Mesodermal cell (in vitro differentiated cells): ENCODE measurements at regions not wholly inside any gene's neighbourhood (a gene's known extent, or its start where the extent isn't known, plus 50 kb on each side); places are given as distances from the start of the nearest gene placed in this dataset.

ENCODE experiments used
- H3K27ac ChIP-seq: 2 replicates; pipeline ENCODE4 v1.7.0; 2013; ENCODE audit warnings: mild to moderate bottlenecking, low read depth, low read length, moderate library complexity; ENCODE audit not compliant: severe bottlenecking
- H3K36me3 ChIP-seq: 2 replicates; pipeline ENCODE4 v1.7.1; 2013; ENCODE audit warnings: mild to moderate bottlenecking, low read length, moderate library complexity; ENCODE audit not compliant: control insufficient read depth, insufficient read depth
- H3K4me1 ChIP-seq: one replicate; pipeline ENCODE4 v1.7.1; 2013; ENCODE audit warnings: mild to moderate bottlenecking, low read length; ENCODE audit not compliant: insufficient read depth, control insufficient read depth, poor library complexity, severe bottlenecking
- H3K4me3 ChIP-seq: 2 replicates; pipeline ENCODE4 v1.7.0; 2013; ENCODE audit warnings: low read length, control low read depth, mild to moderate bottlenecking; ENCODE audit not compliant: insufficient read depth, poor library complexity, severe bottlenecking; ENCODE audit errors: extremely low read depth
- H3K9me3 ChIP-seq: 2 replicates; pipeline ENCODE4 v1.7.1; 2013; ENCODE audit warnings: mild to moderate bottlenecking, low read length, moderate library complexity; ENCODE audit not compliant: control insufficient read depth
- WGBS, 2 experiments: methylation state at CpG; one replicate each; pipeline ENCODE4 v1.1.5; 2013; ENCODE audit warnings: missing lambda C conversion rate in 2 of 2; ENCODE audit not compliant: insufficient coverage in 2 of 2; 5-methylcytosine and 5-hydroxymethylcytosine counted together

DNA sequence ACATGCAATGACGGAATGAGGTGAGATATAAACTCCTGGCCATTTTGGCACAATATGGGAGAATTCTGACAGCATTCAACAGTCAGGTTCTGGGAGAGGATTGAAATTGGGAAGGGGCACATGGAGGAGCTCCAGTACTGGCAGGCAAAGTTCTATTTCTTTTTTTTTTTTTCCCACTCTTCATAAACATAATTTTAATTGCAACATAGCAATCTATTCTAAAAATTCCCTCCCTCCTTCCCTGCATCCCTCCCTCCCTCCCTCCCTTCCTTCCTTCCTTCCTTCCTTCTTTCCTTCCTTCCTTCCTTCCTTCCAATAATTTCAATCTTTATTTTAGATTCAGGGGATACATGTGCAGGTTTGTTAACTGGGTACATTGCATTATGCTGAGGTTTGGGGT, 93.2 kb downstream of the PTCSC3 start:
- WGBS, 2 experiments, result 100% methylated on average over 1 of the region's 1 CpG
- Histone ChIP-seq H3K4me3 (no peak overlapping the region), H3K9me3 (no peaks in the 10 kb centered on the region), H3K36me3 (no peaks in the 10 kb centered on the region), H3K4me1 (no peaks in the 10 kb centered on the region), H3K27ac (no peak overlapping the region)

- Histone ChIP-seq H3K36me3 (no peaks in the 10 kb centered on the region), H3K27ac (no peak overlapping the region), H3K4me3 (no peak overlapping the region), H3K9me3 (no peaks in the 10 kb centered on the region), H3K4me1 (no peaks in the 10 kb centered on the region)
Measured at GRCh38 chr14:36078080-36078479, 98.4 kb downstream of the PTCSC3 start.

GRCh38 chr14:36076197-36076596, 100.3 kb downstream of the PTCSC3 start:
- Histone ChIP-seq H3K9me3 (no peaks in the 10 kb centered on the region), H3K4me3 (no peak overlapping the region), H3K36me3 (no peaks in the 10 kb centered on the region), H3K4me1 (no peaks in the 10 kb centered on the region), H3K27ac (no peak overlapping the region)
- WGBS, 2 experiments, result 67 to 88% methylated on average over 1 of the region's 1 CpG

- Histone ChIP-seq H3K36me3 (no peaks in the 10 kb centered on the region), H3K9me3 (no peaks in the 10 kb centered on the region), H3K4me3 (no peak overlapping the region), H3K27ac (no peak overlapping the region), H3K4me1 (no peaks in the 10 kb centered on the region)
- 83 to 96% methylated on average over 1 to 6 of the region's 7 CpGs for WGBS, 2 experiments
Measured at GRCh38 chr14:36075203-36075602, 101.3 kb downstream of the PTCSC3 start.

GRCh38 chr14:36070720-36071043, 105.8 kb downstream of the PTCSC3 start:
- no peaks in the 10 kb centered on the region for H3K9me3 ChIP-seq
- no peak overlapping the region for H3K4me3 ChIP-seq
- H3K27ac ChIP-seq, result no peak overlapping the region
- no peaks in the 10 kb centered on the region for H3K36me3 ChIP-seq
- H3K4me1 ChIP-seq, result no peaks in the 10 kb centered on the region
- WGBS, 2 experiments, result no CpG with 5 or more reads among the region's 4 CpGs

DNA sequence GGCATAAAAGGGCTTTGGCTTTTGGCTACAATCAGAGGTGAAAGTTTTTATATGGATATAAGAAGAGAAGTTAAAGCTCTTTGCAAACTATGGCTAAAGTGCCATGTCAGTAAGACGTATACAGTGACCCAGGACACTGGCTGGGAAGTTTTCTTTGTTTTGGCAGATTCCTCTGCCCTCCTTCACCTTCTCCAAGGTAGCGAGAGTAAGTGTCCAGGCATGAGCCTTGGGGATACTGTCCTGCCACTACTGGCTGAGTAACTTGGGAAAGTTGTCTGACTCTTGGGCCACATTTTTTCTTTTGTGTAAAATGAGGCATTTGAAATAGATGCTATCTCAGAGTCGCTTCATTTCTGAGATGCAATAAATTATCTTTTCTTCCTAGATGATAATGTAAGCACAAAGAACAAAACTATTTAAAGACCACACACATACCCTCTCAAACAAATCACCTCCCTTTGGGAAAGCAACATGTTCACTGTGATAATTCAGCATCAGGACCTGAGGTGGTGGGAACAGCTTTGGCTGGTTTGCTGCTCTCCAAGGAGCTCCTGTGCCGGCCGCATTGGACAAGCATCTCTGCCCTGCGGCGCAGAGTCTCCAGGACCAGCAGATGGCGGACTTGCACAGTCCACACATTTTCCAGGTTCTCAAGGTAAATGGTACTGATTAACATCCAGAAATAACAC, 106.3 kb downstream of the PTCSC3 start:
- Histone ChIP-seq H3K36me3 (no peaks in the 10 kb centered on the region), H3K4me3 (no peak overlapping the region), H3K4me1 (no peaks in the 10 kb centered on the region), H3K9me3 (no peaks in the 10 kb centered on the region), H3K27ac (no peak overlapping the region)
- 17 to 25% methylated on average over 1 to 6 of the region's 8 CpGs for WGBS, 2 experiments

DNA sequence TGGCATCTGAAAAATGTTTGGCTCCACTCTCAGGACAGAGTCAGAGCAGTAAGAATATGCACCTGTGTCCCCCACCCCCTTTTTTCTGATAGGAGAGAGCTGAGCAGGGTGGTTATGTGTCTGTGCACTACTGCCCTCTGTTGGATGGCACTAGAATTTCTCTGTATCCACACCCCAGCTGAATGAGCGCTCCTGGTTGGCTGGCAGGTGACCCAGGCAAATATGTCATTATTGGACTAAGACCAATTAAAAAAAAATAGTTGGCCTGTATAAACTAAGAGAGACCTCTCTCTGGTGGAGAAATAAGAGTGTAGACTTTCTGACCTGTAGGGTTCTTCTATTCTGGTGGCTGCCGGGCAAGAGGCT, 107.0 kb downstream of the PTCSC3 start:
- no peaks in the 10 kb centered on the region for H3K4me1 ChIP-seq
- H3K4me3 ChIP-seq, result no peak overlapping the region
- H3K27ac ChIP-seq, result no peak overlapping the region
- no peaks in the 10 kb centered on the region for H3K36me3 ChIP-seq
- WGBS, 2 experiments, result 54 to 100% methylated on average over 1 to 2 of the region's 2 CpGs
- H3K9me3 ChIP-seq, result no peaks in the 10 kb centered on the region

GRCh38 chr14:36068777-36069534, 107.6 kb downstream of the PTCSC3 start:
- no peaks in the 10 kb centered on the region for H3K4me1 ChIP-seq
- 70 to 76% methylated on average over 6 to 10 of the region's 11 CpGs for WGBS, 2 experiments
- H3K9me3 ChIP-seq, result no peaks in the 10 kb centered on the region
- H3K36me3 ChIP-seq, result no peaks in the 10 kb centered on the region
- H3K4me3 ChIP-seq, result no peak overlapping the region
- no peak overlapping the region for H3K27ac ChIP-seq

- Histone ChIP-seq H3K4me1 (no peaks in the 10 kb centered on the region), H3K9me3 (no peaks in the 10 kb centered on the region), H3K27ac (no peak overlapping the region), H3K36me3 (no peaks in the 10 kb centered on the region), H3K4me3 (no peak overlapping the region)
- WGBS, 2 experiments, result 92 to 100% methylated on average over 2 of the region's 4 CpGs
Measured at GRCh38 chr14:36067428-36068187, 108.9 kb downstream of the PTCSC3 start.

DNA sequence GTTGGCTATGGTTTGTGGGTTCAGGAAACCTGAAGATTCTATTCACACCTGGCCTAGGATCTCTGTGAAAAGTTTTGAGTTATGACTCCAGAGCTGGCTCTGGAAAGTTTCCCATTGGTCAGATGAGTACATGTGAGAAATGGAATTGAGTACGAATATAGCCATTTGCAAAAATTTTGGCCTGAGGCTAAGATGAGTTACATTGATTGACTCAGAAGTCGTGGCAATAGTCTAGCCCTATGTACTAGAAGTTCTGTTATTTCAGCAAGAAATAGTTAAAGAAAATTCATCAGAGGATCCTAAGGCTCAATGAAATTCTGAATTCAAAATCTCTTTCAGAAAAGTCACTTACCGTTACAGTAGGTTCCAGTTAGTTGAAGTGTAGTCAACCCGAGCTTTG, 109.9 kb downstream of the PTCSC3 start:
- Histone ChIP-seq H3K9me3 (no peaks in the 10 kb centered on the region), H3K4me3 (no peak overlapping the region), H3K4me1 (no peaks in the 10 kb centered on the region), H3K27ac (no peak overlapping the region), H3K36me3 (no peaks in the 10 kb centered on the region)
- 92 to 100% methylated on average over 2 to 4 of the region's 4 CpGs for WGBS, 2 experiments

- Histone ChIP-seq H3K36me3 (no peaks in the 10 kb centered on the region), H3K9me3 (no peaks in the 10 kb centered on the region), H3K27ac (no peak overlapping the region), H3K4me1 (no peaks in the 10 kb centered on the region), H3K4me3 (no peak overlapping the region)
- 40% methylated on average over 1 of the region's 3 CpGs; no CpG with 5 or more reads in 1 of the 2 experiments for WGBS, 2 experiments
Measured at GRCh38 chr14:36065831-36066230, 110.7 kb downstream of the PTCSC3 start.
